Activated naive CD4-positive, alpha-beta T cell treated with anti-CD3 and anti-CD28 coated beads for 36 hours (primary cell): ENCODE measurements at regions not wholly inside any gene's neighbourhood (a gene's known extent, or its start where the extent isn't known, plus 50 kb on each side); places are given as distances from the start of the nearest gene placed in this dataset.

Source experiments
- CTCF ChIA-PET: fragments of 350-600 bp; sonication (Branson Sonifier 250); formaldehyde crosslinking; loops from one replicate; lab custom pipeline; 2021; ENCODE audit warnings: antibody characterized with exemption; lab: Charles Lee
- DNase-seq: peaks from one replicate; pipeline ENCODE4 v3.0.0-alpha.2; 2020
- H3K27ac Mint-ChIP-seq: one replicate; pipeline ENCODE4 v1.8.0; 2021; ENCODE audit warnings: mild to moderate bottlenecking, mixed read lengths
- H3K27me3 Mint-ChIP-seq: one replicate; pipeline ENCODE4 v1.8.0; 2021; ENCODE audit warnings: low read depth, mixed read lengths
- H3K36me3 Mint-ChIP-seq: one replicate; pipeline ENCODE4 v1.8.0; 2021; ENCODE audit warnings: low read depth, mixed read lengths
- H3K4me1 Mint-ChIP-seq: one replicate; pipeline ENCODE4 v1.8.0; 2021; ENCODE audit warnings: low read depth, mixed read lengths
- H3K4me3 Mint-ChIP-seq: one replicate; pipeline ENCODE4 v1.8.0; 2021; ENCODE audit warnings: mild to moderate bottlenecking, moderate library complexity, mixed read lengths
- H3K9me3 Mint-ChIP-seq: one replicate; pipeline ENCODE4 v1.8.0; 2021; ENCODE audit warnings: mixed read lengths
- intact Hi-C: fragments of 100-400 bp; cut with micrococcal nuclease; formaldehyde crosslinking; loops from one replicate; pipeline ENCODE4 v1.15.1; 2023

DNA sequence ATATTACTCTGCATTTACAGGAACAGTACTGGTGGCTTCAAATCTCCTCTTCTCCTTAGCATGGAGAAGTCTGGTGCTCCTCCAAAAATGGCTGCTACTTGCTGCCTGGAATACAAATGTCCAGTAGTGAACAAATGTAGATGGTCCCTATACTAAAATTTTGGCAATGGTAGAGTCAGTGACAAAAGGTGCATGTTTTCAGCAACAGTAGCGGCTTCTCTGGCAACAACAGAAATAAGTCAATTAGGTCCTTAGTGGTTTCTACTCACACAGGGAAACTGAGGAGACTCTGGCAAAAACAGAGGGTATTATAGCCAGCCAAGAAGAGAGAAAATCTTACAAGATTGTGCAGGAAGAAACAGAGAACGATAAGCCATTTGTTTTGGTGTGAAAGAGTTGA, 1368.4 kb upstream of the ADGRL3 start:
- Mint-ChIP-seq H3K36me3 (no peaks in the 10 kb centered on the region), H3K4me1 (no peaks in the 10 kb centered on the region), H3K27me3 (no peaks in the 10 kb centered on the region), H3K4me3 (no peak overlapping the region), H3K9me3 (no peaks in the 10 kb centered on the region), H3K27ac (no peak overlapping the region)
- intact Hi-C loops, result no loop called here
- DNase-seq, result no peak
- CTCF ChIA-PET, result no interaction called here

DNA sequence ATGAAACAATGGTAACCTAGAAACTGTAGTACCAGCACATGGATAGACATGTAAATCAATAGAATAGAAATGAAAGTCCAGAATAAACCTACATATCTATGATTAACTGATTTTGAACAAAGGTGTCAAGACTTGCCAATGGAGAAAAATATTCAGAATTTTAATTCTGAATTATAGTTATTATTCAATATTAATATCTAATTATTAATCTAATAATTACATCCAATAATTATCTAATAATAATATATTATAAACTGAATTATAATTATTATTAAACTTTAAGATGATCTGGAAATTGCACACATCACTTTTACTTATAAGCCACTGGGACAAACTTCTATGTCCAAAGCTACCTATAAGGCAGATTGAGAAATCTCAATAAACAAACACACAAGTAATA, 1365.2 kb upstream of the ADGRL3 start:
- Mint-ChIP-seq H3K4me3 (no peak overlapping the region), H3K9me3 (no peaks in the 10 kb centered on the region), H3K4me1 (no peaks in the 10 kb centered on the region), H3K36me3 (no peaks in the 10 kb centered on the region), H3K27ac (no peak overlapping the region), H3K27me3 (no peaks in the 10 kb centered on the region)
- CTCF ChIA-PET, result no interaction called here
- intact Hi-C loops, result no loop called here
- no peak for DNase-seq

DNA sequence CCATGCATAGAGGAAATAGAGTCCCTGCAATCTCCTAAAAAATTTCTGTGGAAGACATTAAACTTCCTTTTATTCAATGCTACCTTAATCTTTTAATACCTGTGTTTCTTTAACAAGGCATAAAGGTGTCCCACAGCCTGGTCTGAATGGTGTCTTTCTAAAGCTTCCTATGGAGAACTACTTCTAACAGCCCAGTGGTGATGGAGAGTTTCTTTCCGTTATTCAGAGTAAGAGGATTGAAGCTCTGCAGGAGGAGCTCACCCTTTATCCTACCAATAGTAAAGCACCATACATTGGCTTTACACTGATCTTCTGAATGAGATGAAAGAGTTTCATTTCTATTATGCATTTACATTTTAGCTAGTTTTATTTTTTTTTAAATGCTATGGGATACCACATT, 1362.4 kb upstream of the ADGRL3 start:
- H3K9me3 Mint-ChIP-seq, result no peaks in the 10 kb centered on the region
- CTCF ChIA-PET, result no interaction called here
- no peaks in the 10 kb centered on the region for H3K27me3 Mint-ChIP-seq
- H3K27ac Mint-ChIP-seq, result no peak overlapping the region
- H3K4me3 Mint-ChIP-seq, result no peak overlapping the region
- no peaks in the 10 kb centered on the region for H3K4me1 Mint-ChIP-seq
- intact Hi-C loops, result no loop called here
- no peak for DNase-seq
- H3K36me3 Mint-ChIP-seq, result no peaks in the 10 kb centered on the region

DNA sequence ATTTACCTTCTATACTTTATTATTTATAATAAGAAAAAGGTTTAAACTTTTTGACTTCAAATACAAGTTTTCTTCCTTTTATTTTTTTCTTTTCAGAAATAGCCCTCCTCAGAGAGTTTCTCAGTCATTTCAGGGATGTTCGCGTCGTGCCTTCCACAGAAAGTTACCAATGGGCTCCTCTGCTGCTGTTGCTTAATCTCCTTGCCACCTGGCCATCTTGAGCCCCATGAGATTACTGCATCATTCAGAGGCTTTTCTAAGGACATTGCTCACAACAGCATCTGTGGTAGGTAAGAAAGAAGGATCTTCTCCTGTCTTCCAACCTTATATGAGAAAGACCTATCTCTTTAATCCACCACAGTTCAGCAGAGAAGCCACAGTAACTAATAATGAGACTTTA, 1361.9 kb upstream of the ADGRL3 start:
- H3K27me3 Mint-ChIP-seq, result no peaks in the 10 kb centered on the region
- DNase-seq, result no peak
- no peak overlapping the region for H3K27ac Mint-ChIP-seq
- no peaks in the 10 kb centered on the region for H3K36me3 Mint-ChIP-seq
- no peaks in the 10 kb centered on the region for H3K4me1 Mint-ChIP-seq
- H3K9me3 Mint-ChIP-seq, result no peaks in the 10 kb centered on the region
- intact Hi-C loops, result no loop called here
- CTCF ChIA-PET, result no interaction called here
- no peak overlapping the region for H3K4me3 Mint-ChIP-seq

DNA sequence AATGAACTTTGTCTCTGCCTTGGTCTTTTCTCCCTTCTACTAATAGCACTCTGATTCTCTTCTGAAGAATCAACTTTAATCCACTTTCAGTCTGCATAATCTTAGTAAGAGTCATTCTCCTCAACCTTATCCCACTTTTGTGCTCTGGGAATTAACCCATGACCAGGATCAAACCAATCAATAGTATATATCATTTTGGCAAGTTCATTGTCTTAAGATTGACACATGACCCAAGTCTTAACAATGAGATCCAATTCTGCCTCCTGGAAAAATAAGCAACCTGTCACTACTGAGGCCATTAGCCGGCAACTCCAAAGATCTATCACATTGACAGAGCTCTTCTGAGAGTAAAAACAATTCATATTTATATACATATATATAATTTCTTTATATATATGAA, 1358.4 kb upstream of the ADGRL3 start:
- intact Hi-C loops, result no loop called here
- Mint-ChIP-seq H3K27me3 (no peaks in the 10 kb centered on the region), H3K4me1 (no peaks in the 10 kb centered on the region), H3K27ac (no peak overlapping the region), H3K9me3 (peaks cover 5% of the 10 kb centered on the region), H3K4me3 (no peak overlapping the region), H3K36me3 (peaks cover 2% of the 10 kb centered on the region)
- CTCF ChIA-PET, result no interaction called here
- no peak for DNase-seq

DNA sequence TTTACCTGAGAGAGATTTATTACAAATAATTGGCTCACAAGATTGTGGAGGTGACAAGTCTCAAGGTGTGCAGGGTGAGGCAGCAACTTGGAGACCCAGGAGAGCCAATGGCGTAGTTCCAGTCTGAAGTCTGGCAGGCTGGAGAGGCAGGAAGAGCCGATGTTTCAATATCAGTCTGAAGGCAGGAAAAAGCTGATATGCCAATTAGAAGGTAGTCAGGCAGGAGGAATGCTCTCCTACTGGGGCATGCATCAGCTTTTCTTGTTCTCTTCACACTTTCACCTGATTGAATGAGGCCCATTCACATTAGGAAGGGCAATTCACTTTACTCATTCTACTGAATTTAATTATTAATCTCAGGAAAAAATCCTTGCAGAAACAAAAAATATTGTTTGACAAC, 1351.7 kb upstream of the ADGRL3 start:
- no peak overlapping the region for H3K4me3 Mint-ChIP-seq

DNA sequence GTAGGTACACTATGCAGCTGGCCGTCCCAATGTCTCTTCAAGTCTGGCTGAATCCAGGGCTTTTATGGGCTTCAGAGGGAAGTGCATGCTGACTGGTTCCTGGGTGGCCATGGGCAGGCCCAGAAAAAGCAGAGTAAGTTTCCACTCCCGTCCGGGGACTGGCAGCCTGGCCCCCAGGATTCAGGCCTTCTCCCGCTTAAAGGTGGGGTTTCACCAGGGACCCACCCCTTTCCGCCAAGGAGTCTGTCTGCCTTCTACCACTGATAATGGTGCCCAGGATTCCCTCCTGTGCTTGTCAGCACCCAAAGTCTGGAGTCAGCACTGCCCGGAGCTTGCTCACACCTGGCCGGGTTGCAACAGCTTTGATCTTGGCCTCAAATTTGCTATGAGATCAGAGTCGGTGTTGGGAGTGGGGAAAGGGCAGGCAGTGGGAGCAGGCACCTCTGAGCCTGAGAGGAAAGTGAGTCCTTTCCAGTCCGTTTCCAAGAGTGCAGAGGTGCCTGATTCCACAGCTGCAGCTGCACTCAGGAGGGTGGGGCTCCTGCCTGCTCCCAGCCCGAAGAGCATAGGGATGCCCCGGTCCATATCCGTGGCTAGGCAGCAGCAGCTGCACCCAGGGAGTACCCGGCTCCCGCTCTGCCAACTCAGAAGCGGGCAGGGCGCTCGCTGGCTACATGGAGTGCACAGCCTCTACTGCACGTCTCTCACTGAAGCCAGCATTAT, 1344.3 kb upstream of the ADGRL3 start:
- no peaks in the 10 kb centered on the region for H3K27me3 Mint-ChIP-seq
- no peaks in the 10 kb centered on the region for H3K36me3 Mint-ChIP-seq
- H3K9me3 Mint-ChIP-seq, result peaks cover 3% of the 10 kb centered on the region
- H3K4me1 Mint-ChIP-seq, result no peaks in the 10 kb centered on the region
- no peak overlapping the region for H3K4me3 Mint-ChIP-seq
- intact Hi-C loops, result no loop called here
- no peak for DNase-seq
- H3K27ac Mint-ChIP-seq, result no peak overlapping the region
- CTCF ChIA-PET, result no interaction called here

More for the DNA sequence above, 1351.7 kb upstream of the ADGRL3 start:
- Mint-ChIP-seq H3K27me3 (no peaks in the 10 kb centered on the region), H3K4me1 (no peaks in the 10 kb centered on the region), H3K27ac (no peak overlapping the region), H3K9me3 (peaks cover 7% of the 10 kb centered on the region), H3K36me3 (peaks cover 2% of the 10 kb centered on the region)
- DNase-seq, result no peak
- CTCF ChIA-PET, result no interaction called here
- intact Hi-C loops, result no loop called here

DNA sequence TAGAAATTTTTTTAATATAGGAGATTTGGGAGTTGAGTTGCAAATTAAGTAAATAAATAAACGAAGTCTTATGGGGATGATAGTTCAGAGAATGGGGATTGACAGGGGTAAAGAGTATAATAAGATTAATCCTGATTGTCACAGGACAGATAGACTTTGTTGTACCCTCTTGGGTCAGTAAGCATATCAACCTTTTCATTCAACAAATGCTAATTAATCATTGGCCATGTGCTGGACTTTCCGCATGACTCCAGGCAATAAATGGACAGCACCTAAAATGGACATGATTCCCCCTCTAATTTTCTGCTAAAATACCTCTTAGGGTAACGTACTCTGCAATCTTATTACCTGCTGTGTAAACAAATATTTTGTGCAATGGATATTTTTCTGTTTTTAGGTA, 1331.1 kb upstream of the ADGRL3 start:
- H3K36me3 Mint-ChIP-seq, result no peaks in the 10 kb centered on the region
- H3K27me3 Mint-ChIP-seq, result no peaks in the 10 kb centered on the region
- no peak overlapping the region for H3K27ac Mint-ChIP-seq
- no peak overlapping the region for H3K4me3 Mint-ChIP-seq
- DNase-seq, result no peak
- H3K4me1 Mint-ChIP-seq, result no peaks in the 10 kb centered on the region
- CTCF ChIA-PET, result no interaction called here
- H3K9me3 Mint-ChIP-seq, result peaks cover 2% of the 10 kb centered on the region
- intact Hi-C loops, result loop anchor here (10.0 kb wide), 1 partner anchor 624 kb away; no protein-coding TSS in a partner anchor

DNA sequence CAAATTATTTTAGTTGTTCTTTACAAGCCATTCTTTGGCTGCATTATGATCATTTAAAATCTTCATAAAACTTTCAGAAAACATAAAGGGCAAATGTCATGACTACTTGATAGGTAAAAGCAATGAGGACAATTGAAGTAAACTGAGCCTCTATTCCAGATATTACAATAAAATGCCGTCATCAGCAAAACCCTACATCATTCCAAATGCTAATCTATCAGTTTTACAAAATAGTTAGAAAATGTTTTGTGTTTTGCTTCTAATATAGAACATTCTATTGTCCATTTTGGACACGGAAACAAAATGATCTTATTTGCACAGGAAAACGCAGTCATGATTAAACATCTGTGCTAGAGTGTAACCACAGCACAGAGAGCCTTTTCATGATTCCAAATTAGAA, 1330.6 kb upstream of the ADGRL3 start:
- H3K4me1 Mint-ChIP-seq, result no peaks in the 10 kb centered on the region
- intact Hi-C loops, result loop anchor here (10.0 kb wide), 1 partner anchor 625 kb away; no protein-coding TSS in a partner anchor
- DNase-seq, result no peak
- H3K4me3 Mint-ChIP-seq, result no peak overlapping the region
- no peak overlapping the region for H3K27ac Mint-ChIP-seq
- no peaks in the 10 kb centered on the region for H3K27me3 Mint-ChIP-seq
- H3K9me3 Mint-ChIP-seq, result peaks cover 2% of the 10 kb centered on the region
- H3K36me3 Mint-ChIP-seq, result no peaks in the 10 kb centered on the region
- CTCF ChIA-PET, result no interaction called here

DNA sequence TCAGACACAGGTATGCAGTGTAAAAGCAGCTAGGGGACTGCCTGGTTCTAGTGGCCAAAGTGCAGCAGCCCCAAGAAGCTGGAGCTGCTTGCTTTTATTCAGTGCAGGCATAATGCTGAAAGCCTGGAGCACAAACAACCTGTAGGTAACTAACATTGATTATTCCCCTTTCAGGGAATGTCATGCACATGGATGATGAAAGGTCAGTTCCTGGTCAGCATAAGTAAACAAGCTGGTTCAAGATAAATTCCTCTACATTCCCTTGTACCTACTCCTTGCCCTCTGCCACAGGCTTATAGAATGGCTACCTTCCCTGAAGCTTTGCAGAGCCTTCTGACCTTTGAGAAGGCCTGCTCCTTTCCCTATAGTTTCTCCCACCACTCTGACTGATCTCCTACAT, 1318.5 kb upstream of the ADGRL3 start:
- H3K27ac Mint-ChIP-seq, result no peak overlapping the region
- intact Hi-C loops, result no loop called here
- no peaks in the 10 kb centered on the region for H3K9me3 Mint-ChIP-seq
- no peak overlapping the region for H3K4me3 Mint-ChIP-seq
- H3K27me3 Mint-ChIP-seq, result no peaks in the 10 kb centered on the region
- CTCF ChIA-PET, result no interaction called here
- no peaks in the 10 kb centered on the region for H3K4me1 Mint-ChIP-seq
- no peaks in the 10 kb centered on the region for H3K36me3 Mint-ChIP-seq
- DNase-seq, result no peak

DNA sequence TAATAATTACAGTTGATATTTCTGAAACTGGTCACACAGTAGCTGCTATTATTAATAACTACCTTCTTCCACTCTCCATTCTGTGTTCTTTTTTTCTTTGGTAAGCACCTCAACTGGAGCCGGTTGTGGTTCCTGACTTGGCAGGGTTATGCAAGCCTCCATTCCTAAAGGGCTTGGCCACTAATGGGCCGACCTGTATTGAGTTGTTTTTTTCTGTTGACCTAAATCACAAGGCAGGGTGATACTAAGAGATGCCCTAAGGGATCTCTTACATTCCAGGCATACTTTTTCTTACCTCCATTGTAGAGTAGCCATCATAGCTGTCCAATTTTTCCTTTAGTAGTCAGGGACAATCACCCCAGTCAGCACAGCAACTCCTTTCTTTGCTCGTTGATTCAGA, 1295.8 kb upstream of the ADGRL3 start:
- no peaks in the 10 kb centered on the region for H3K4me1 Mint-ChIP-seq

DNA sequence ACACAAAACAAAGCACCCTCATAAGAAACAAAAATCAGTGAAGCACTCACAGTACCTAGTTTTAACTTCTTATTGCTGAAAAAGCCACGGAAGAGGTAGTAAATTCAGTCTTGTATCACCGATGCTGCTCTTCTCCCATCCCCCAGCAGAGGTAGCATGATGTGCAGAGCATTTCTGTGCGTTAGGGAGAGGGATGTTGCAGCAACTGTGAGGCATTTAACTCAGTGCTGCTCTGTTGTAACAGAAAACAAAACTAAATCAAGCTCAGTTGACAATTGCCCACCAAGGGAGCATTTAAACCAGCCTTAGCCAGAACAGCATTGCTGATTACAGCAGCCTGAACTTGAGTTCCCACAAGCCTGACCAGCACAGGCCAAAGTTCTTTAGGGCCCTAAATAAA, 1279.7 kb upstream of the ADGRL3 start:
- Mint-ChIP-seq H3K9me3 (peaks cover 4% of the 10 kb centered on the region), H3K4me1 (no peaks in the 10 kb centered on the region), H3K36me3 (no peaks in the 10 kb centered on the region), H3K27me3 (no peaks in the 10 kb centered on the region), H3K27ac (no peak overlapping the region), H3K4me3 (no peak overlapping the region)
- CTCF ChIA-PET, result no interaction called here
- DNase-seq, result no peak
- intact Hi-C loops, result no loop called here

More for the DNA sequence above, 1295.8 kb upstream of the ADGRL3 start:
- CTCF ChIA-PET, result interaction anchor here (0.6 kb wide), 1 partner anchor 9 kb away, joined by 3 read pairs; no protein-coding TSS in a partner anchor
- Mint-ChIP-seq H3K9me3 (peaks cover 3% of the 10 kb centered on the region), H3K36me3 (no peaks in the 10 kb centered on the region), H3K4me3 (no peak overlapping the region), H3K27me3 (no peaks in the 10 kb centered on the region), H3K27ac (no peak overlapping the region)
- intact Hi-C loops, result no loop called here
- DNase-seq, result no peak

DNA sequence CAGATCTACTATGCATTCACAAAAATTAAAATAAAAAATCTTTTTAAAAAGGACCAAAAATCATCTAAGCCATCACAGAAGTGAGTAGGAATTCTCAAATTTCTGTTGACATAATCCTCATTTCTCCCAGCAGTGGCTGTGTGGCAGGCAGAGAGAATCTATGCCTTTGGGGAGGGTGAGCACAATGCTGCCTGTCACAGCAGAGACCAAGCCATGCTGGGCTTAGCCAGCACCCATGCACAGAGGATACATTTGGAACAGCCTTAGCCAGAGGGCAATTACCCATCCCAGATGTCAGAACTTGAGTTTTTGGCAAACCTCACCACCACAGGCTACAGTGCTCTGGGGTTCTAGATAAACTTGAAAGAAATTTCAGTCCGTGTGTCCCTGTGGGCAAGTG, 1274.8 kb upstream of the ADGRL3 start:
- Mint-ChIP-seq H3K4me3 (no peak overlapping the region), H3K4me1 (no peaks in the 10 kb centered on the region), H3K9me3 (peaks cover 5% of the 10 kb centered on the region), H3K27me3 (no peaks in the 10 kb centered on the region), H3K27ac (no peak overlapping the region), H3K36me3 (no peaks in the 10 kb centered on the region)
- CTCF ChIA-PET, result no interaction called here
- intact Hi-C loops, result no loop called here
- DNase-seq, result no peak
